Anterior cingulate cortex (tissue), 58 donors: ENCODE measurements at regions not wholly inside any gene's neighbourhood (a gene's known extent, or its start where the extent isn't known, plus 50 kb on each side); places are given as distances from the start of the nearest gene placed in this dataset.
"Not testable (repeated sequence)": the region's sequence is repeated elsewhere in the genome, so short reads cannot be mapped to it uniquely, and the experiment has no call there.

Source experiments
- DNase-seq, 58 donors: peaks; one replicate each; lab custom pipeline; 2025; lab: John Stamatoyannopoulos, UW

- no peak for DNase-seq
Measured at GRCh38 chr1:94769551-94769950, 50.6 kb upstream of the SLC44A3 start.

- DNase-seq = no peak
Measured at GRCh38 chr1:94768036-94768435, 52.1 kb upstream of the SLC44A3 start.

- DNase-seq = no peak
Measured at GRCh38 chr1:94765958-94766357, 54.2 kb upstream of the SLC44A3 start.

GRCh38 chr1:94759188-94759587 is 61.0 kb upstream of the SLC44A3 start:
- no peak for DNase-seq

- no peak for DNase-seq
Measured at GRCh38 chr1:94757931-94758330, 62.2 kb upstream of the SLC44A3 start.

- no peak for DNase-seq
Measured at GRCh38 chr1:94755675-94756074, 64.5 kb upstream of the SLC44A3 start.

GRCh38 chr1:94755016-94755415 is 65.1 kb upstream of the SLC44A3 start:
- DNase-seq = not testable (repeated sequence)

GRCh38 chr1:94754570-94754969 is 65.6 kb upstream of the SLC44A3 start:
- DNase-seq = no peak

- DNase-seq = no peak
Measured at GRCh38 chr1:94754095-94754494, 66.1 kb upstream of the SLC44A3 start.

- DNase-seq = no peak
Measured at GRCh38 chr1:94753171-94753972, 66.8 kb upstream of the SLC44A3 start.

- DNase-seq = not testable (repeated sequence)
Measured at GRCh38 chr1:94751483-94751882, 68.7 kb upstream of the SLC44A3 start.

- DNase-seq = no peak
Measured at GRCh38 chr1:94746635-94747525, 73.3 kb upstream of the SLC44A3 start.

- DNase-seq = no peak
Measured at GRCh38 chr1:94745742-94746141, 74.4 kb upstream of the SLC44A3 start.

- peak in 1 of 58 donors; percentile 7 for DNase-seq
Measured at GRCh38 chr1:94743862-94744261, 76.3 kb upstream of the SLC44A3 start.

GRCh38 chr1:94741996-94742395 is 78.2 kb upstream of the SLC44A3 start:
- no peak for DNase-seq

- DNase-seq = no peak
Measured at GRCh38 chr1:94741510-94741909, 78.6 kb upstream of the SLC44A3 start.

- no peak for DNase-seq
Measured at GRCh38 chr1:94739521-94740061, 80.6 kb upstream of the SLC44A3 start.

GRCh38 chr1:94738371-94738770 is 81.8 kb upstream of the SLC44A3 start:
- DNase-seq = no peak

GRCh38 chr1:94737124-94737998 is 82.8 kb upstream of the SLC44A3 start:
- no peak for DNase-seq

- no peak for DNase-seq
Measured at GRCh38 chr1:94736549-94736948, 83.6 kb upstream of the SLC44A3 start.
